BJ (cell line): ENCODE measurements at regions not wholly inside any gene's neighbourhood (a gene's known extent, or its start where the extent isn't known, plus 50 kb on each side); places are given as distances from the start of the nearest gene placed in this dataset.

Experiments used
- CTCF ChIA-PET: fragments of 350-600 bp; formaldehyde crosslinking; extraction: SDS; loops from one replicate; lab custom pipeline; 2021; ENCODE audit warnings: antibody characterized with exemption, inconsistent platforms; lab: Yijun Ruan, JAX
- POLR2A ChIA-PET: fragments of 300-600 bp; sonication (Branson Sonifier 250); formaldehyde crosslinking; extraction: SDS; loops from one replicate; lab custom pipeline; 2021; ENCODE audit warnings: antibody characterized with exemption; lab: Charles Lee
- DNase-seq: peaks from one replicate; pipeline ENCODE4 v3.0.0-alpha.2; 2011; ENCODE audit warnings: low read depth
- H3K27me3 ChIP-seq: 2 replicates; pipeline ENCODE4 v1.6.0; 2011; ENCODE audit warnings: low read length; ENCODE audit not compliant: control insufficient read depth, insufficient read depth
- H3K36me3 ChIP-seq: 2 replicates; pipeline ENCODE4 v1.5.1; 2011; ENCODE audit warnings: low read length; ENCODE audit not compliant: control insufficient read depth, insufficient read depth
- H3K4me3 ChIP-seq: 2 replicates; pipeline ENCODE4 v1.5.1; 2011; ENCODE audit warnings: low read depth, mild to moderate bottlenecking, control low read depth, low read length
- TF ChIP-seq, protein P1 (sequence below): IDR thresholded peaks from 2 replicates; pipeline ENCODE4 v1.5.1; 2011; ENCODE audit warnings: low read depth, mild to moderate bottlenecking, control low read depth, inconsistent platforms, low read length, moderate library complexity; ENCODE audit not compliant: insufficient read depth

DNA sequence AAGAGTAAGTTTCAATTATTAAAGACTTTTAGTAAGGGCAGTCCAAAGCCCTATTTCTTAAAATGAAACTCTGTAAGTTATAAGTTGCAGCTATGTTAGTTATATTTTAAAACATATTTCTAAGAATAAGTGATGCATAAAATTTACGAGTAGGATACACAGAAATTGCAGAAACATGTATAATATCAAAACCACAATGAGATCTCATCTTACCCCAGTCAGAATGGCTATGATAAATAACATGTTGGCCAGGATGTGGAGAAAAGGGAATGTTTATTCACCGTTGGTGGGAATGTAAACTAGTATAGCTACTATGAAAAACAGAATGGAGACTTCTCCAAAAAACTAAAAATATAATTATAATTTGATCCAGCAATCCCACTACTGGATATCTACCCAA is 201.2 kb downstream of the CBLN2 start:
- no peak overlapping the region for H3K4me3 ChIP-seq
- H3K27me3 ChIP-seq = no peaks in the 10 kb centered on the region
- no peak for DNase-seq
- ChIA-PET POLR2A (no interaction called here), CTCF (no interaction called here)
- TF ChIP-seq, protein P1, sequence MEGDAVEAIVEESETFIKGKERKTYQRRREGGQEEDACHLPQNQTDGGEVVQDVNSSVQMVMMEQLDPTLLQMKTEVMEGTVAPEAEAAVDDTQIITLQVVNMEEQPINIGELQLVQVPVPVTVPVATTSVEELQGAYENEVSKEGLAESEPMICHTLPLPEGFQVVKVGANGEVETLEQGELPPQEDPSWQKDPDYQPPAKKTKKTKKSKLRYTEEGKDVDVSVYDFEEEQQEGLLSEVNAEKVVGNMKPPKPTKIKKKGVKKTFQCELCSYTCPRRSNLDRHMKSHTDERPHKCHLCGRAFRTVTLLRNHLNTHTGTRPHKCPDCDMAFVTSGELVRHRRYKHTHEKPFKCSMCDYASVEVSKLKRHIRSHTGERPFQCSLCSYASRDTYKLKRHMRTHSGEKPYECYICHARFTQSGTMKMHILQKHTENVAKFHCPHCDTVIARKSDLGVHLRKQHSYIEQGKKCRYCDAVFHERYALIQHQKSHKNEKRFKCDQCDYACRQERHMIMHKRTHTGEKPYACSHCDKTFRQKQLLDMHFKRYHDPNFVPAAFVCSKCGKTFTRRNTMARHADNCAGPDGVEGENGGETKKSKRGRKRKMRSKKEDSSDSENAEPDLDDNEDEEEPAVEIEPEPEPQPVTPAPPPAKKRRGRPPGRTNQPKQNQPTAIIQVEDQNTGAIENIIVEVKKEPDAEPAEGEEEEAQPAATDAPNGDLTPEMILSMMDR = no peak
- H3K36me3 ChIP-seq = no peaks in the 10 kb centered on the region

DNA sequence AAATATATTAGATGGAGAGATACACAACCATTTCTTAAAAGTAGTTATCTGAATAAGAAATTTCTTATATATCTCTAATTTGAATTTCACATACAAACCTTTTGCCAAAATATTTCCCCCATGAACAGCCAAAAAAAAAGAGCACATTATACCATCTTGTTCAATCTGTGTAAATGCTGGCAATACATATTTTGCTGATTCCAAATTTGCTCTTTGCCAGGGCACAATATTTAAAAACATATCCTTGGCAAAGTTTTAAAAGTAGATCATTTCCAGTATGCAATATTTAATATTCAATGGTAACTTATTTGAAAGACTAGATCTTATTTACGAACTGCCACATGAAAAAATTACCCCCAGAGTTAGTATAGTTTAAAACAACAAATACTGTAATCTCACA is 204.2 kb downstream of the CBLN2 start:
- Histone ChIP-seq H3K36me3 (no peaks in the 10 kb centered on the region), H3K27me3 (no peaks in the 10 kb centered on the region), H3K4me3 (no peak overlapping the region)
- TF ChIP-seq, protein P1 = no peak
- no peak for DNase-seq
- CTCF ChIA-PET = no interaction called here
- POLR2A ChIA-PET = no interaction called here

DNA sequence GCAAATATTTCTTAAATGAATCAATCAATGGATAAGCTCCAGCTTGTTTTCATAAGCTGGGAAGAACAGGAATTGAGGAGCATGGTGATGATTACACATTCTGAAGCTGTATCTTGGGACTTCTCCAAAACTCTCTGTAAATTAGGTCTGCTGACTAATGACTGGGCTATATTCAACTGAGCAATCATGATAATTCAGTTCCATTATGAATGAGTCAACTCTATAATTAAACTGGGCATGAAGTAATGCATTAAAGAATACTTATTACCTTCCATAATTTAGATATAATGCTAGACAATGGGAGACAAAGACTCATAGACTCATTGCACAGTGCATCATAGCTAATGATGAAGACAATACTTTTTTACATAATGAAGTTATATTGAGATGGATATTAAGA is 207.4 kb downstream of the CBLN2 start:
- TF ChIP-seq, protein P1 = no peak
- H3K27me3 ChIP-seq = no peaks in the 10 kb centered on the region
- no peak for DNase-seq
- ChIA-PET CTCF (no interaction called here), POLR2A (no interaction called here)
- no peak overlapping the region for H3K4me3 ChIP-seq
- no peaks in the 10 kb centered on the region for H3K36me3 ChIP-seq

DNA sequence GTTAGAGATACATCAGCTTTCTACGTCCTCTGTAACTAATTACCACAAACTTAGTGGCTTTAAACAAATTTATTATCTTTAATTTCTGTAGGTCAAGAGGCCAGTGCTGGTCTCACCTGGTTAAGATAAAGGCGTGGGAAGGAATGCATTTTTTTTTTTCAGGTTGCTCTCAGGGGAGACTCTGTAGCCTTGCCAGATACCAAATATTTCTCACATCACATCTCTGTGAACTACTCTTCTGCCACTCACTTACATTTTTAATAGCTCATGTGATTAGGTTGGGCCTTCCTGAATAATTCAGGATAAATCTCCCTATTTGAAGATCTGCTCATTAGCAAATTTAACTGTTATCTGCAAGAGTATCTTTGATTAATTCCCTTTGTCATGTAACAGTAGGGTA is 214.6 kb downstream of the CBLN2 start:
- POLR2A ChIA-PET = no interaction called here
- CTCF ChIA-PET = no interaction called here
- TF ChIP-seq, protein P1 = no peak
- H3K4me3 ChIP-seq = no peak overlapping the region
- no peaks in the 10 kb centered on the region for H3K27me3 ChIP-seq
- H3K36me3 ChIP-seq = no peaks in the 10 kb centered on the region
- DNase-seq = no peak

DNA sequence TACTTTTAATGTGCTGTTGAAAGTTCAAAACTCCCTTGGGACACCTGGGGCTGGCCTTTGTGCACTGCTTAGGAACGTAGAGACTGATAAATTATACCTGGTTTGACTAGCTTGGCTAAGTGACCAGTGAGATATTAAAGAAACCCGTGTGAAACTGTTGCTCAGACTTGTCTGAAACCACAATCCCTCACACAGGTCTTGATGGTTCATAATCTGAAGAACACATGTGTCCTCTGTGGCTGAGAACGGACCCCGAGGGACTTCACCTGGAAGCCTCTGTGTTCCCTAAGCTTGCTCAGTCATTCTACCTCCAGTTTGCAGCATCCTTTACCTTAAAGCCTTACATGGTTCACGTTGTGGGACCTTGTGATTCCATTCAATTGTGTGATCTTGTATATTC is 218.8 kb downstream of the CBLN2 start:
- CTCF ChIA-PET = no interaction called here
- no peaks in the 10 kb centered on the region for H3K36me3 ChIP-seq
- DNase-seq = no peak
- no peak overlapping the region for H3K4me3 ChIP-seq
- TF ChIP-seq, protein P1 = no peak
- POLR2A ChIA-PET = no interaction called here
- H3K27me3 ChIP-seq = no peaks in the 10 kb centered on the region
